LNCAP (cell line): ENCODE measurements at regions not wholly inside any gene's neighbourhood (a gene's known extent, or its start where the extent isn't known, plus 50 kb on each side); places are given as distances from the start of the nearest gene placed in this dataset.

Source experiments
- CTCF ChIP-seq: fragments of 450-650 bp; IDR thresholded peaks from 2 replicates; pipeline ENCODE4 v1.5.1; 2017; ENCODE audit warnings: mild to moderate bottlenecking

GRCh38 chr6:125699591-125699990, 49.8 kb upstream of the HEY2 start:
- no peak for TF ChIP-seq CTCF
